Uterus (tissue), 3 donors: ENCODE measurements at regions not wholly inside any gene's neighbourhood (a gene's known extent, or its start where the extent isn't known, plus 50 kb on each side); places are given as distances from the start of the nearest gene placed in this dataset.

ENCODE experiments used
- DNase-seq, 2 donors: peaks; one replicate each; pipeline ENCODE4 v3.0.0-alpha.2; 2019 to 2020
- H3K27ac ChIP-seq, 2 donors: fragments of 200-600 bp; sonication (generic); 1 replicate in 1 of 2; 2 replicates in 1 of 2; pipeline ENCODE4 v1.5.1; 2016 to 2018
- H3K27me3 ChIP-seq, 2 donors: fragments of 200-600 bp; sonication (generic); one replicate each; pipeline ENCODE4 v1.5.1; 2018 to 2019; ENCODE audit warnings: control low read depth in 1 of 2
- H3K36me3 ChIP-seq, 2 donors: fragments of 200-600 bp; sonication (generic); one replicate each; pipeline ENCODE4 v1.5.1; 2019; ENCODE audit warnings: control low read depth in 1 of 2
- H3K4me1 ChIP-seq, 2 donors: fragments of 200-600 bp; sonication (generic); one replicate each; pipeline ENCODE4 v1.5.1; 2018 to 2019; ENCODE audit warnings: control low read depth in 1 of 2
- H3K4me3 ChIP-seq, 2 donors: fragments of 200-600 bp; sonication (generic); 1 replicate in 1 of 2; 2 replicates in 1 of 2; pipeline ENCODE4 v1.5.1; 2018 to 2019; ENCODE audit warnings: mild to moderate bottlenecking in 1 of 2
- H3K9me3 ChIP-seq, 2 donors: fragments of 200-600 bp; sonication (generic); one replicate each; pipeline ENCODE4 v1.5.1; 2019; ENCODE audit warnings: control low read depth in 1 of 2
- POLR2A ChIP-seq, 2 donors: fragments of 450-650 bp; IDR thresholded peaks; one replicate each; pipeline ENCODE4 v1.6.1; 2016; ENCODE audit warnings: antibody characterized with exemption in 2 of 2, mild to moderate bottlenecking in 1 of 2, moderate library complexity in 1 of 2
- intact Hi-C: fragments of 100-400 bp; cut with DNase I; formaldehyde crosslinking; loops from one replicate; pipeline ENCODE4 v1.15.1; 2023; ENCODE audit warnings: low total_unique reads
- TF ChIP-seq, protein P1 (sequence below), 4 experiments: fragments of 200-600 bp in 2 of 4; fragments of 450-650 bp in 2 of 4; sonication (generic) in 2 of 4; IDR thresholded peaks; one replicate each; pipeline ENCODE4 v1.5.1; 2016 to 2019; ENCODE audit warnings: antibody characterized with exemption in 4 of 4, mild to moderate bottlenecking in 2 of 4, moderate library complexity in 1 of 4
- donor health status: DM: yes; HTN: yes; CAD: no.

DNA sequence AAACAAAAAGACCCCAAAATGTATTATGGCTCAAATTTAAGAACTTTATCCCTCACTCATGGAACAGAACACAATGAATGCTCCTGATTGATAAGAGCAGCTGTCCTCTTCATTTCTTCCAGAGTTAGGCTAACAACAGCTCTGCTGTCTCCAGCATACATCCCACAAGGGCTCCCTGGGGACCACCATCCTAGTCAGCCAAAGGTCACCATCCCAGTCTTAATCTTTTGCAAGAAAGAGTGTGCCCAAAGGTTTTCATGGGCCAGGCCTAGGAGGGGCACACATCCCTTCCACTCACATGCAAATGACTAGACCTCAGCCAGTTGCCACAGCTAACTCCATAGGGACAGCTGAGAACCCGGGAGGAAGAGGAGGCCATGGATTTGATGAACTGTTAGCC, 555.3 kb downstream of the BUD13 start:
- H3K9me3 ChIP-seq = no peaks in the 10 kb centered on the region
- H3K36me3 ChIP-seq = no peaks in the 10 kb centered on the region
- H3K27me3 ChIP-seq = no peaks in the 10 kb centered on the region
- H3K4me3 ChIP-seq = no peak overlapping the region
- no peak for TF ChIP-seq POLR2A (IDR thresholded peaks at IDR 0.05)
- TF ChIP-seq, protein P1, sequence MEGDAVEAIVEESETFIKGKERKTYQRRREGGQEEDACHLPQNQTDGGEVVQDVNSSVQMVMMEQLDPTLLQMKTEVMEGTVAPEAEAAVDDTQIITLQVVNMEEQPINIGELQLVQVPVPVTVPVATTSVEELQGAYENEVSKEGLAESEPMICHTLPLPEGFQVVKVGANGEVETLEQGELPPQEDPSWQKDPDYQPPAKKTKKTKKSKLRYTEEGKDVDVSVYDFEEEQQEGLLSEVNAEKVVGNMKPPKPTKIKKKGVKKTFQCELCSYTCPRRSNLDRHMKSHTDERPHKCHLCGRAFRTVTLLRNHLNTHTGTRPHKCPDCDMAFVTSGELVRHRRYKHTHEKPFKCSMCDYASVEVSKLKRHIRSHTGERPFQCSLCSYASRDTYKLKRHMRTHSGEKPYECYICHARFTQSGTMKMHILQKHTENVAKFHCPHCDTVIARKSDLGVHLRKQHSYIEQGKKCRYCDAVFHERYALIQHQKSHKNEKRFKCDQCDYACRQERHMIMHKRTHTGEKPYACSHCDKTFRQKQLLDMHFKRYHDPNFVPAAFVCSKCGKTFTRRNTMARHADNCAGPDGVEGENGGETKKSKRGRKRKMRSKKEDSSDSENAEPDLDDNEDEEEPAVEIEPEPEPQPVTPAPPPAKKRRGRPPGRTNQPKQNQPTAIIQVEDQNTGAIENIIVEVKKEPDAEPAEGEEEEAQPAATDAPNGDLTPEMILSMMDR (IDR thresholded peaks at IDR 0.05) = no peak
- no peak for DNase-seq
- intact Hi-C loops = no loop called here
- H3K4me1 ChIP-seq = no peaks in the 10 kb centered on the region
- H3K27ac ChIP-seq = no peak overlapping the region

DNA sequence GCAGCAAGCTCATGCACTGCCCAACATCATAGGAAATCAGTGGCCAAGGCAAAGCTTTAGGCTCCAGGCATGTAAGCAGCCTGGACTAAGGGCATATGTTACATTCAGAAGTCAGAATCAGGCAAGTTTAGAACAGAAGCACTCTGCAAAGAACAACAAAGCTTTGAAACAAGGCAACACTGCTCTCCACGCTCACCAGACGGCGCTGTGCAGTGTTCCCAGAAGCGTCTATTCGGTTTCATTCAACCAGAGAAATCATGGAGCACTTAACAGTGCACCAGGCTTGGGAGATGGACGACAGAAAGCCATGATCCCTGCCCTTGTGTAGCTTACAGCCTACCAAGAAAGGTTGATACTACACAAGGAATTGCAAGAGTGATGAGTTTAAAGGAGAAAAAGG, 555.8 kb downstream of the BUD13 start:
- Histone ChIP-seq H3K27ac (no peak overlapping the region), H3K27me3 (no peaks in the 10 kb centered on the region), H3K4me3 (no peak overlapping the region), H3K9me3 (no peaks in the 10 kb centered on the region), H3K4me1 (no peaks in the 10 kb centered on the region), H3K36me3 (no peaks in the 10 kb centered on the region)
- TF ChIP-seq, protein P1 (IDR thresholded peaks at IDR 0.05) = peak in 3 of 4 experiments; percentile 20 to 55 (median 49)
- TF ChIP-seq POLR2A (IDR thresholded peaks at IDR 0.05) = no peak
- intact Hi-C loops = no loop called here
- no peak for DNase-seq

DNA sequence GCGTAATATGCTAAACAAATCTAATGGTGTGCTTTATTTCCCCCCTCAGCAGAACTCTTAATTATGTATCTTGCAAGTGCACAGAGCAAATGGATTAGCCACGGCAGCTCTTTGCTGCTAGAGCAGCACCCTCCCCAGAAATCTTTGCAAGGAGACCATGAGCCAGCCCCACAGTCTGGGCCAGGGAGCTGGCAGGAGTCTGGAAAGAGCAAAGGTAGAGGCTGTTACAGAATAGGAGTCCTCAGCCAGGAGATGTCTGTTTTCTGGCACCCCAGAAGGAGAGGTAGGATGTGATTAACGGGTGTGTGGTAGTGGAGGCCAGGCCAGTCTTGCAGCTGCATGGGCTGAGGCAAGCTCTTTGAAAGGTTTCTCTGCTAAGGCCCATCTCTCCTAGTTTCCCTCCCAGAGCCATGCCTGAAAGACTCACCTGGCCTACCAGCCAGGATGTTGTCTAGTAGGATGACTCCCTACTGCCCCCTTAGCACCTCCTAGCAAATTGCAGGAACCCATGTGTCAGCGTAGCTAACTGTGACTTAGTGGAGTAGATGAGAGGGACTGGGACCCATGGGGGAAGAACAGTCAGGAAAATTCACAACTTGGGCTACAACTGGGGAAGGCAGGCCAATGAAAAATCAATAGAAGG, 557.2 kb downstream of the BUD13 start:
- Histone ChIP-seq H3K27me3 (no peaks in the 10 kb centered on the region), H3K36me3 (no peaks in the 10 kb centered on the region), H3K4me3 (no peak overlapping the region), H3K4me1 (no peaks in the 10 kb centered on the region), H3K9me3 (no peaks in the 10 kb centered on the region), H3K27ac (no peak overlapping the region)
- TF ChIP-seq, protein P1 (IDR thresholded peaks at IDR 0.05) = no peak
- no peak for TF ChIP-seq POLR2A (IDR thresholded peaks at IDR 0.05)
- DNase-seq = no peak
- intact Hi-C loops = no loop called here

DNA sequence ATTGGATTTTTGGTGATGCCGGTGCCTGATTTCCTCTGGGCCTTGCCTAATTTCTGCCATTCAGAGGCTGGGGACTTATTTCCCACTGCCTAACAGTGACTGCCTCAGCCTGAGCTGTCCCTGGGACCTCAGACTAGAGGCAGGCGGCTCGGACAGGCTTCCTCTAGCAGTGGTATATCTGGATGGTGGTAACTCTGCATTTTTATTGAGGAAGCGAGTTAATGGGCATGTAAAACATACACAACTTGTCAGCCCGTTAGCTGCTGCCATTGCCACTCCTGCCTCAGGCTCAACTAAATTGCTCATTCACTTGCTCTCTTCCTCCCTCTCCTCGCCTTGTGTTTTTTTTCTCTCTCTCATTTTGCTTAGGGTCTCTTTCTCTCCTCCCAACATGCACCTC, 561.6 kb downstream of the BUD13 start:
- no peak for DNase-seq
- H3K9me3 ChIP-seq = no peaks in the 10 kb centered on the region
- TF ChIP-seq POLR2A (IDR thresholded peaks at IDR 0.05) = no peak
- TF ChIP-seq, protein P1 (IDR thresholded peaks at IDR 0.05) = no peak
- no peaks in the 10 kb centered on the region for H3K36me3 ChIP-seq
- H3K27ac ChIP-seq = no peak overlapping the region
- no peaks in the 10 kb centered on the region for H3K4me1 ChIP-seq
- intact Hi-C loops = no loop called here
- H3K27me3 ChIP-seq = no peaks in the 10 kb centered on the region
- no peak overlapping the region for H3K4me3 ChIP-seq

DNA sequence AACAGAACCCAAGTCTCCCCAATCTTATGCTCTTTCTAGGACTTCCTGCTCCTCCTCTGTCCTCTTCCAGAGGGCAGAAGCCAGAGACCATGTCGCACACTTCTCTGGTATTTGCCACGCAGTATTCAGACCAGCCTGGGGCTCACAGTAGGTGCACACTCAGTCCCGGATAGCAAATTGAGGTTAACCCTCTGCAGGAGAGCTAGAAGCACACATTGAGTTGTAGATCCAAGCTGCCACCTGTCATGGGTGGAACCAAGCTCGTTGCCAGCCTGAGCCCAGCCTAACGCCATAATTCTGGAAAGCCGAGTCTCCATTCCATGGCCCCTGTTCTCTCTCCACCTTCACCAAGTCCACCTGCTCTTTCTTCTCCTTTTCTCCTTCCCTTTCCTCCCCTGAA, 562.1 kb downstream of the BUD13 start:
- no peak overlapping the region for H3K27ac ChIP-seq
- H3K27me3 ChIP-seq = no peaks in the 10 kb centered on the region
- H3K9me3 ChIP-seq = no peaks in the 10 kb centered on the region
- TF ChIP-seq POLR2A (IDR thresholded peaks at IDR 0.05) = no peak
- TF ChIP-seq, protein P1 (IDR thresholded peaks at IDR 0.05) = no peak
- H3K36me3 ChIP-seq = no peaks in the 10 kb centered on the region
- intact Hi-C loops = no loop called here
- no peak for DNase-seq
- H3K4me1 ChIP-seq = no peaks in the 10 kb centered on the region
- no peak overlapping the region for H3K4me3 ChIP-seq
